Thymus (tissue), 11 donors: ENCODE measurements at regions not wholly inside any gene's neighbourhood (a gene's known extent, or its start where the extent isn't known, plus 50 kb on each side); places are given as distances from the start of the nearest gene placed in this dataset.
A peak's percentile ranks its signal among the peaks of the same experiment; 100 is the strongest.

Experiments
- DNase-seq, 9 donors: peaks; one replicate each; pipeline ENCODE4 v3.0.0-alpha.2; 2013; ENCODE audit warnings: low spot score in 9 of 9, low read depth in 6 of 9, missing footprints in 1 of 9
- H3K27ac ChIP-seq, 2 donors: one replicate each; pipeline ENCODE4 v1.5.1; 2013; ENCODE audit warnings: control low read depth in 1 of 2, low read depth in 1 of 2, low read length in 1 of 2, mild to moderate bottlenecking in 1 of 2, moderate library complexity in 1 of 2
- H3K27me3 ChIP-seq, 2 donors: one replicate each; pipeline ENCODE4 v1.5.1; 2013; ENCODE audit warnings: low read length in 1 of 2; ENCODE audit not compliant: control insufficient read depth in 2 of 2, insufficient read depth in 1 of 2
- H3K36me3 ChIP-seq, 2 donors: one replicate each; pipeline ENCODE4 v1.5.1; 2013; ENCODE audit warnings: low read length in 1 of 2, mild to moderate bottlenecking in 1 of 2, moderate library complexity in 1 of 2; ENCODE audit not compliant: control insufficient read depth in 2 of 2, insufficient read depth in 2 of 2
- H3K4me1 ChIP-seq, 2 donors: one replicate each; pipeline ENCODE4 v1.5.1; 2013; ENCODE audit warnings: low read length in 2 of 2; ENCODE audit not compliant: control insufficient read depth in 2 of 2, insufficient read depth in 2 of 2
- H3K4me3 ChIP-seq, 2 donors: one replicate each; pipeline ENCODE4 v1.5.1; 2013; ENCODE audit warnings: low read length in 2 of 2, control low read depth in 1 of 2, mild to moderate bottlenecking in 1 of 2
- H3K9me3 ChIP-seq, 2 donors: one replicate each; pipeline ENCODE4 v1.5.1; 2013; ENCODE audit warnings: low read length in 1 of 2, mild to moderate bottlenecking in 1 of 2; ENCODE audit not compliant: control insufficient read depth in 2 of 2, insufficient read depth in 1 of 2
- WGBS: extraction: QIAGEN DNeasy Blood & Tissue Kit; methylation state at CpG from one replicate; pipeline ENCODE4 v1.1.7; 2013; 5-methylcytosine and 5-hydroxymethylcytosine counted together
- donor health status: healthy.

- Histone ChIP-seq H3K27ac (no peak overlapping the region), H3K4me3 (no peak overlapping the region), H3K4me1 (no peaks in the 10 kb centered on the region), H3K36me3 (no peaks in the 10 kb centered on the region), H3K9me3 (no peaks in the 10 kb centered on the region), H3K27me3 (no peaks in the 10 kb centered on the region)
- no peak for DNase-seq
- WGBS = 92% methylated on average over 1 of the region's 1 CpG
These were observed 51.2 kb upstream of the RNF144B start for GRCh38 chr6:18335948-18336347.

- no peaks in the 10 kb centered on the region for H3K27me3 ChIP-seq
- no peak overlapping the region for H3K27ac ChIP-seq
- H3K4me1 ChIP-seq = no peaks in the 10 kb centered on the region
- 97% methylated on average over 2 of the region's 2 CpGs for WGBS
- no peaks in the 10 kb centered on the region for H3K9me3 ChIP-seq
- DNase-seq = no peak
- no peak overlapping the region for H3K4me3 ChIP-seq
- no peaks in the 10 kb centered on the region for H3K36me3 ChIP-seq
These were observed 52.9 kb upstream of the RNF144B start for GRCh38 chr6:18334251-18334650.

GRCh38 chr6:18330548-18331081 lies 56.5 kb upstream of the RNF144B start:
- no peak overlapping the region for H3K4me3 ChIP-seq
- H3K4me1 ChIP-seq = peaks cover 0 to 7% of the 10 kb centered on the region in 2 donors
- no peak overlapping the region for H3K27ac ChIP-seq
- peak in 1 of 9 donors; percentile 16 for DNase-seq
- WGBS = 83% methylated on average over 6 of the region's 6 CpGs
- no peaks in the 10 kb centered on the region for H3K27me3 ChIP-seq
- H3K36me3 ChIP-seq = no peaks in the 10 kb centered on the region
- no peaks in the 10 kb centered on the region for H3K9me3 ChIP-seq

GRCh38 chr6:18329776-18330175 lies 57.4 kb upstream of the RNF144B start:
- H3K4me3 ChIP-seq = no peak overlapping the region
- peaks cover 0 to 8% of the 10 kb centered on the region in 2 donors for H3K4me1 ChIP-seq
- H3K9me3 ChIP-seq = no peaks in the 10 kb centered on the region
- H3K27ac ChIP-seq = peak overlapping the region in 1 of 2 donors; percentile 59
- H3K27me3 ChIP-seq = no peaks in the 10 kb centered on the region
- no peaks in the 10 kb centered on the region for H3K36me3 ChIP-seq
- WGBS = 92% methylated on average over 3 of the region's 3 CpGs
- DNase-seq = no peak

GRCh38 chr6:18328540-18328939 lies 58.6 kb upstream of the RNF144B start:
- DNase-seq = peak in 1 of 9 donors; percentile 13
- 20% methylated on average over 3 of the region's 3 CpGs for WGBS
- H3K9me3 ChIP-seq = no peaks in the 10 kb centered on the region
- no peaks in the 10 kb centered on the region for H3K36me3 ChIP-seq
- no peaks in the 10 kb centered on the region for H3K27me3 ChIP-seq
- H3K4me3 ChIP-seq = no peak overlapping the region
- H3K27ac ChIP-seq = no peak overlapping the region
- peaks cover 0 to 8% of the 10 kb centered on the region in 2 donors for H3K4me1 ChIP-seq

GRCh38 chr6:18328070-18328469 lies 59.1 kb upstream of the RNF144B start:
- 93% methylated on average over 2 of the region's 2 CpGs for WGBS
- no peak overlapping the region for H3K4me3 ChIP-seq
- no peak for DNase-seq
- H3K4me1 ChIP-seq = peaks cover 0 to 8% of the 10 kb centered on the region in 2 donors
- no peaks in the 10 kb centered on the region for H3K27me3 ChIP-seq
- H3K9me3 ChIP-seq = no peaks in the 10 kb centered on the region
- H3K27ac ChIP-seq = peak overlapping the region in 1 of 2 donors; percentile 19
- no peaks in the 10 kb centered on the region for H3K36me3 ChIP-seq

- Histone ChIP-seq H3K4me1 (peaks cover 0 to 8% of the 10 kb centered on the region in 2 donors), H3K9me3 (no peaks in the 10 kb centered on the region), H3K27ac (peak overlapping the region in 1 of 2 donors; percentile 19), H3K36me3 (no peaks in the 10 kb centered on the region), H3K27me3 (no peaks in the 10 kb centered on the region), H3K4me3 (no peak overlapping the region)
- 75% methylated on average over 5 of the region's 5 CpGs for WGBS
- peak in 2 of 9 donors; percentile 5 to 31 for DNase-seq
These were observed 59.5 kb upstream of the RNF144B start for GRCh38 chr6:18327626-18328025.

- H3K36me3 ChIP-seq = no peaks in the 10 kb centered on the region
- no peak overlapping the region for H3K27ac ChIP-seq
- H3K4me3 ChIP-seq = no peak overlapping the region
- no peaks in the 10 kb centered on the region for H3K27me3 ChIP-seq
- 72% methylated on average over 6 of the region's 6 CpGs for WGBS
- no peaks in the 10 kb centered on the region for H3K9me3 ChIP-seq
- DNase-seq = no peak
- H3K4me1 ChIP-seq = peaks cover 0 to 8% of the 10 kb centered on the region in 2 donors
These were observed 60.2 kb upstream of the RNF144B start for GRCh38 chr6:18326980-18327379.

GRCh38 chr6:18326001-18326400 lies 61.1 kb upstream of the RNF144B start:
- Histone ChIP-seq H3K4me3 (no peak overlapping the region), H3K9me3 (no peaks in the 10 kb centered on the region), H3K27me3 (no peaks in the 10 kb centered on the region), H3K36me3 (no peaks in the 10 kb centered on the region), H3K27ac (no peak overlapping the region), H3K4me1 (peaks cover 0 to 8% of the 10 kb centered on the region in 2 donors)
- WGBS = 93% methylated on average over 2 of the region's 2 CpGs
- no peak for DNase-seq

GRCh38 chr6:18324706-18325042 lies 60.3 kb upstream of the DEK start:
- DNase-seq = no peak
- no peaks in the 10 kb centered on the region for H3K36me3 ChIP-seq
- no peaks in the 10 kb centered on the region for H3K27me3 ChIP-seq
- no peaks in the 10 kb centered on the region for H3K9me3 ChIP-seq
- H3K27ac ChIP-seq = no peak overlapping the region
- WGBS = 91% methylated on average over 4 of the region's 4 CpGs
- peaks cover 0 to 8% of the 10 kb centered on the region in 2 donors for H3K4me1 ChIP-seq
- no peak overlapping the region for H3K4me3 ChIP-seq
